ENCODE measurements at regions not wholly inside any gene's neighbourhood (a gene's known extent, or its start where the extent isn't known, plus 50 kb on each side); places are given as distances from the start of the nearest gene placed in this dataset.

DNA sequence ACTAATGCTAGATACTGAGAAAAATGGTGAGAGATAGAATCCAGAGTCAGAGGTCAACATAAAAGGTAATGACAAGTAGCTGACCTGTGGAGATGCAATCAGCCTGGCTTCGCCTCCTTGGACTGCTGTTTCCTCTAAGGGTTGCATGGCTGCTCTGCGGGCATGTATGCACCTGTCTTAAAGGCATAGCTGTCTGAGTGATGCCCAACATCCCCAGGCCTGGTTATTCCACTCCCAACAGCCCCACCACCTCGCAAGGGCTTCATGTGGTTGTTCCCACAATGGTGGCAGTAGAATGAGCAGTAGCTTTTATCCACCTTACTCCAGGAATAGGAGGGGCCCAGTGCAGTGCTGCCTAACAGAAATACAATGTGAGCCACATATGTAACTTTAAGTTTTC is 69.7 kb upstream of the ALK start:
- Histone ChIP-seq H3K79me2 (ENCODE audit: insufficient read depth, low read length) (no peaks in the 10 kb centered on the region), H3K4me2 (ENCODE audit: insufficient read depth, insufficient read length, low read length) (no peak overlapping the region), H2BK15ac (ENCODE audit: low read depth, low read length) (no peak overlapping the region), H3K4me1 (ENCODE audit: insufficient read depth, low read length) (peaks cover 8% of the 10 kb centered on the region), H3K9ac (ENCODE audit: extremely low read depth, insufficient read length, low read length) (no peak overlapping the region), H2AK5ac (ENCODE audit: insufficient read length, low read length) (no peak overlapping the region), H3K23ac (ENCODE audit: insufficient read length, low read depth, low read length) (no peak overlapping the region), H2AFZ (ENCODE audit: low read length) (no peak overlapping the region), H4K8ac (replicated peaks; ENCODE audit: insufficient read length, low read depth, low read length) (no peak overlapping the region), H3K27me3 (ENCODE audit: insufficient read depth, low read length) (no peaks in the 10 kb centered on the region), H2BK5ac (ENCODE audit: insufficient read length, low read length) (no peak overlapping the region), H3K27ac (ENCODE audit: insufficient read length, low read depth, low read length) (no peak overlapping the region), H2BK120ac (ENCODE audit: low read depth, low read length, poor library complexity, severe bottlenecking) (no peak overlapping the region), H3K79me1 (ENCODE audit: insufficient read depth, low read depth, low read length, poor library complexity, severe bottlenecking) (no peaks in the 10 kb centered on the region), H3K14ac (ENCODE audit: insufficient read depth, low read length) (no peak overlapping the region), H2BK12ac (ENCODE audit: insufficient read length, low read depth, low read length) (no peak overlapping the region), H4K91ac (ENCODE audit: insufficient read length, low read depth, low read length) (no peak overlapping the region), H3K4ac (ENCODE audit: low read depth, low read length) (no peak overlapping the region), H3K9me3 (ENCODE audit: control insufficient read depth, low read depth, low read length) (no peaks in the 10 kb centered on the region), H3K23me2 (ENCODE audit: insufficient read length, low read depth, low read length, poor library complexity, severe bottlenecking) (no peaks in the 10 kb centered on the region), H3K56ac (ENCODE audit: insufficient read length, low read depth, low read length) (no peak overlapping the region), H4K5ac (ENCODE audit: insufficient read length, low read depth, low read length) (no peak overlapping the region), H4K20me1 (ENCODE audit: control insufficient read depth, insufficient read depth, insufficient read length) (no peaks in the 10 kb centered on the region), H3T11ph (ENCODE audit: low read length) (no peak overlapping the region), H2BK20ac (ENCODE audit: low read depth, low read length, poor library complexity, severe bottlenecking) (no peak overlapping the region), H3K18ac (ENCODE audit: insufficient read length, low read depth, low read length) (no peak overlapping the region)
- no peak overlapping the region for H3K4me3 Mint-ChIP-seq
- peaks cover 10 to 11% of the 10 kb centered on the region in 2 experiments for H3K4me1 Mint-ChIP-seq
- no peaks in the 10 kb centered on the region for H3K9me3 Mint-ChIP-seq
- no peak for DNase-seq
- no peaks in the 10 kb centered on the region for H3K36me3 Mint-ChIP-seq (ENCODE audit: insufficient read depth in 1 of 3, low read depth in 3 of 3)
- no CpG with 5 or more reads among the region's 3 CpGs for WGBS (ENCODE audit: extremely low coverage, insufficient read length, low lambda C conversion rate)
- no peak overlapping the region for H3K27ac Mint-ChIP-seq
- TF ChIP-seq, protein P1, sequence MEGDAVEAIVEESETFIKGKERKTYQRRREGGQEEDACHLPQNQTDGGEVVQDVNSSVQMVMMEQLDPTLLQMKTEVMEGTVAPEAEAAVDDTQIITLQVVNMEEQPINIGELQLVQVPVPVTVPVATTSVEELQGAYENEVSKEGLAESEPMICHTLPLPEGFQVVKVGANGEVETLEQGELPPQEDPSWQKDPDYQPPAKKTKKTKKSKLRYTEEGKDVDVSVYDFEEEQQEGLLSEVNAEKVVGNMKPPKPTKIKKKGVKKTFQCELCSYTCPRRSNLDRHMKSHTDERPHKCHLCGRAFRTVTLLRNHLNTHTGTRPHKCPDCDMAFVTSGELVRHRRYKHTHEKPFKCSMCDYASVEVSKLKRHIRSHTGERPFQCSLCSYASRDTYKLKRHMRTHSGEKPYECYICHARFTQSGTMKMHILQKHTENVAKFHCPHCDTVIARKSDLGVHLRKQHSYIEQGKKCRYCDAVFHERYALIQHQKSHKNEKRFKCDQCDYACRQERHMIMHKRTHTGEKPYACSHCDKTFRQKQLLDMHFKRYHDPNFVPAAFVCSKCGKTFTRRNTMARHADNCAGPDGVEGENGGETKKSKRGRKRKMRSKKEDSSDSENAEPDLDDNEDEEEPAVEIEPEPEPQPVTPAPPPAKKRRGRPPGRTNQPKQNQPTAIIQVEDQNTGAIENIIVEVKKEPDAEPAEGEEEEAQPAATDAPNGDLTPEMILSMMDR (conservative IDR thresholded peaks at IDR 0.05) = no peak
- H3K27me3 Mint-ChIP-seq (ENCODE audit: low read depth) = peaks cover 7% of the 10 kb centered on the region
